MM.1S (cell line): ENCODE measurements at regions not wholly inside any gene's neighbourhood (a gene's known extent, or its start where the extent isn't known, plus 50 kb on each side); places are given as distances from the start of the nearest gene placed in this dataset.

Source experiments
- DNase-seq: peaks from one replicate; pipeline ENCODE4 v3.0.0-alpha.2; 2015
- H2AFZ ChIP-seq: fragments of 300-600 bp; sonication (generic); 2 replicates; pipeline ENCODE4 v1.6.0; 2016; ENCODE audit warnings: antibody characterized with exemption, low read length
- H3F3A ChIP-seq: fragments of 300-600 bp; sonication (generic); 2 replicates; pipeline ENCODE4 v1.6.1; 2016; ENCODE audit warnings: mild to moderate bottlenecking, antibody characterized with exemption, low read length, moderate library complexity, mixed read lengths; ENCODE audit not compliant: insufficient read depth
- H3K27ac ChIP-seq: fragments of 300-600 bp; sonication (generic); 2 replicates; pipeline ENCODE4 v1.5.1; 2016; ENCODE audit warnings: mild to moderate bottlenecking, low read length
- H3K27me3 ChIP-seq: fragments of 300-600 bp; sonication (generic); replicated peaks from 2 replicates; pipeline ENCODE4 v1.6.0; 2016; ENCODE audit warnings: low read length; ENCODE audit not compliant: insufficient read depth
- H3K36me3 ChIP-seq: fragments of 300-600 bp; sonication (generic); replicated peaks from 2 replicates; pipeline ENCODE4 v1.6.1; 2016; ENCODE audit warnings: mild to moderate bottlenecking, low read length, mixed read lengths; ENCODE audit not compliant: insufficient read depth
- H3K4me1 ChIP-seq: fragments of 300-600 bp; sonication (generic); 2 replicates; pipeline ENCODE4 v1.6.1; 2016; ENCODE audit warnings: low read length, mixed read lengths
- H3K4me2 ChIP-seq: fragments of 300-600 bp; sonication (generic); 2 replicates; pipeline ENCODE4 v1.6.0; 2016; ENCODE audit warnings: low read depth, low read length
- H3K4me3 ChIP-seq: fragments of 300-600 bp; sonication (generic); 2 replicates; pipeline ENCODE4 v1.5.1; 2016; ENCODE audit warnings: low read length, mixed read lengths
- H3K79me2 ChIP-seq: fragments of 300-600 bp; sonication (generic); 2 replicates; pipeline ENCODE4 v1.6.1; 2016; ENCODE audit warnings: mixed run types, low read length, mixed read lengths
- H3K9ac ChIP-seq: fragments of 300-600 bp; sonication (generic); 2 replicates; pipeline ENCODE4 v1.6.1; 2016; ENCODE audit warnings: low read length, mixed read lengths
- H3K9me2 ChIP-seq: fragments of 300-600 bp; sonication (generic); replicated peaks from 2 replicates; pipeline ENCODE4 v1.6.1; 2016; ENCODE audit warnings: mild to moderate bottlenecking, low read length, mixed read lengths; ENCODE audit not compliant: insufficient read depth
- H3K9me3 ChIP-seq: fragments of 300-600 bp; sonication (generic); replicated peaks from 2 replicates; pipeline ENCODE4 v1.6.1; 2016; ENCODE audit warnings: mild to moderate bottlenecking, low read length, mixed read lengths; ENCODE audit not compliant: insufficient read depth
- H4K20me1 ChIP-seq: fragments of 300-600 bp; sonication (generic); 2 replicates; pipeline ENCODE4 v1.6.1; 2016; ENCODE audit warnings: mild to moderate bottlenecking, low read length, moderate library complexity, mixed read lengths; ENCODE audit not compliant: insufficient read depth
- CTCF ChIP-seq: fragments of 300-600 bp; sonication (generic); IDR thresholded peaks from 2 replicates; pipeline ENCODE4 v1.5.1; 2016; ENCODE audit warnings: antibody characterized with exemption, low read length, mixed read lengths
- EZH2 ChIP-seq: fragments of 300-600 bp; sonication (generic); optimal IDR thresholded peaks from 2 replicates; pipeline ENCODE3; 2017; ENCODE audit warnings: low read depth, mild to moderate bottlenecking, antibody characterized with exemption, low read length, mixed read lengths
- EZH2phosphoT487 ChIP-seq: fragments of 300-600 bp; sonication (generic); IDR thresholded peaks from 2 replicates; pipeline ENCODE4 v1.6.1; 2018; ENCODE audit warnings: antibody characterized with exemption, low read length

- DNase-seq = no peak
- no peaks in the 10 kb centered on the region for H3K4me1 ChIP-seq
- no peaks in the 10 kb centered on the region for H3K9me3 ChIP-seq
- no peak for TF ChIP-seq EZH2
- no peaks in the 10 kb centered on the region for H3F3A ChIP-seq
- H3K36me3 ChIP-seq = no peaks in the 10 kb centered on the region
- no peak overlapping the region for H3K9ac ChIP-seq
- H4K20me1 ChIP-seq = no peaks in the 10 kb centered on the region
- H3K9me2 ChIP-seq = no peaks in the 10 kb centered on the region
- H3K27ac ChIP-seq = no peak overlapping the region
- H3K4me3 ChIP-seq = no peak overlapping the region
- no peak overlapping the region for H3K4me2 ChIP-seq
- no peaks in the 10 kb centered on the region for H3K79me2 ChIP-seq
- H2AFZ ChIP-seq = no peak overlapping the region
- H3K27me3 ChIP-seq = no peaks in the 10 kb centered on the region
These were observed 492.7 kb upstream of the MGAT4C start for GRCh38 chr12:86748894-86749293.

- H2AFZ ChIP-seq = no peak overlapping the region
- no peak for TF ChIP-seq EZH2
- TF ChIP-seq CTCF = no peak
- TF ChIP-seq EZH2phosphoT487 = no peak
- DNase-seq = no peak
- H3F3A ChIP-seq = no peaks in the 10 kb centered on the region
- no peaks in the 10 kb centered on the region for H3K4me1 ChIP-seq
- H3K27ac ChIP-seq = no peak overlapping the region
- no peaks in the 10 kb centered on the region for H4K20me1 ChIP-seq
- no peaks in the 10 kb centered on the region for H3K79me2 ChIP-seq
- H3K4me3 ChIP-seq = no peak overlapping the region
- H3K9me3 ChIP-seq = no peaks in the 10 kb centered on the region
- no peak overlapping the region for H3K9ac ChIP-seq
- no peaks in the 10 kb centered on the region for H3K9me2 ChIP-seq
- H3K27me3 ChIP-seq = no peaks in the 10 kb centered on the region
- H3K4me2 ChIP-seq = no peak overlapping the region
- H3K36me3 ChIP-seq = no peaks in the 10 kb centered on the region
These were observed 488.5 kb upstream of the MGAT4C start for GRCh38 chr12:86744547-86745212.

- H3K27ac ChIP-seq = no peak overlapping the region
- no peaks in the 10 kb centered on the region for H3F3A ChIP-seq
- H3K9ac ChIP-seq = no peak overlapping the region
- no peaks in the 10 kb centered on the region for H3K27me3 ChIP-seq
- no peak overlapping the region for H3K4me3 ChIP-seq
- no peak for TF ChIP-seq EZH2phosphoT487
- TF ChIP-seq CTCF = no peak
- no peak for TF ChIP-seq EZH2
- no peaks in the 10 kb centered on the region for H3K4me1 ChIP-seq
- no peaks in the 10 kb centered on the region for H3K36me3 ChIP-seq
- H4K20me1 ChIP-seq = no peaks in the 10 kb centered on the region
- H3K9me2 ChIP-seq = no peaks in the 10 kb centered on the region
- no peak for DNase-seq
- H3K4me2 ChIP-seq = no peak overlapping the region
- no peaks in the 10 kb centered on the region for H3K79me2 ChIP-seq
- H3K9me3 ChIP-seq = no peaks in the 10 kb centered on the region
- no peak overlapping the region for H2AFZ ChIP-seq
These were observed 487.8 kb upstream of the MGAT4C start for GRCh38 chr12:86743875-86744536.

GRCh38 chr12:86741531-86741930 is 485.3 kb upstream of the MGAT4C start:
- no peaks in the 10 kb centered on the region for H4K20me1 ChIP-seq
- no peaks in the 10 kb centered on the region for H3K36me3 ChIP-seq
- H3K4me1 ChIP-seq = no peaks in the 10 kb centered on the region
- TF ChIP-seq EZH2 (no peak), CTCF (no peak), EZH2phosphoT487 (no peak)
- no peak overlapping the region for H3K4me2 ChIP-seq
- no peaks in the 10 kb centered on the region for H3K79me2 ChIP-seq
- H3K4me3 ChIP-seq = no peak overlapping the region
- H2AFZ ChIP-seq = no peak overlapping the region
- H3K9me2 ChIP-seq = no peaks in the 10 kb centered on the region
- no peak for DNase-seq
- H3F3A ChIP-seq = no peaks in the 10 kb centered on the region
- H3K9ac ChIP-seq = no peak overlapping the region
- H3K9me3 ChIP-seq = no peaks in the 10 kb centered on the region
- no peak overlapping the region for H3K27ac ChIP-seq
- H3K27me3 ChIP-seq = no peaks in the 10 kb centered on the region
